Stomach smooth muscle (tissue), 2 donors: ENCODE measurements at regions not wholly inside any gene's neighbourhood (a gene's known extent, or its start where the extent isn't known, plus 50 kb on each side); places are given as distances from the start of the nearest gene placed in this dataset.
"Not testable (repeated sequence)": the region's sequence is repeated elsewhere in the genome, so short reads cannot be mapped to it uniquely, and the experiment has no call there.

Experiments
- H3K27ac ChIP-seq: one replicate; pipeline ENCODE4 v1.7.0; 2013; ENCODE audit warnings: mild to moderate bottlenecking, low read length, inconsistent platforms
- H3K27me3 ChIP-seq, 2 donors: one replicate each; pipeline ENCODE4 v1.7.0; 2013; ENCODE audit warnings: low read length in 2 of 2; ENCODE audit not compliant: insufficient read depth in 2 of 2, control insufficient read depth in 1 of 2
- H3K36me3 ChIP-seq, 2 donors: one replicate each; pipeline ENCODE4 v1.7.0; 2013; ENCODE audit warnings: low read length in 2 of 2; ENCODE audit not compliant: control insufficient read depth in 2 of 2, insufficient read depth in 2 of 2
- H3K4me1 ChIP-seq: one replicate; pipeline ENCODE4 v1.7.0; 2013; ENCODE audit warnings: low read length; ENCODE audit not compliant: control insufficient read depth, insufficient read depth
- H3K4me3 ChIP-seq, 2 donors: one replicate each; pipeline ENCODE4 v1.7.0; 2013; ENCODE audit warnings: low read length in 2 of 2
- H3K9ac ChIP-seq, 2 donors: one replicate each; pipeline ENCODE4 v1.7.0; 2013; ENCODE audit warnings: low read length in 2 of 2, mild to moderate bottlenecking in 1 of 2
- H3K9me3 ChIP-seq, 2 donors: one replicate each; pipeline ENCODE4 v1.7.0; 2013; ENCODE audit warnings: low read length in 2 of 2; ENCODE audit not compliant: control insufficient read depth in 2 of 2
- donor health status: healthy.
- donor health status: Pancreatic carcinoma.

DNA sequence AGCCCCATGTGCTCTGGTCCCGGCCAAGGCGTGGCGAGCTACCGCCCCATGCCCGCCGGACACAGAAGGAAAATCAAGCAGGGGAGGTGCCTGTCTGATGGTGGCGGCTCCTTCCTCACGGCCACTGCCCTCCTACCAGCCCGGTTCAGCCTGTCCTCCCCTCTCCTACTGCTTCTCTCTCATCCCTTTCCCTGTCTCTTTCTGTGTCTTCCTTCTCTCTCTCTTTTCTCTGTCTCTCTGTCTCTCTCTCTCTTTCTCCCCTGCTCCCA is 279.1 kb downstream of the ASMT start:
- H3K4me1 ChIP-seq, result no peaks in the 10 kb centered on the region
- no peaks in the 10 kb centered on the region for H3K36me3 ChIP-seq
- H3K4me3 ChIP-seq, result no peak overlapping the region
- no peaks in the 10 kb centered on the region for H3K27me3 ChIP-seq
- no peak overlapping the region for H3K9ac ChIP-seq
- no peak overlapping the region for H3K27ac ChIP-seq
- H3K9me3 ChIP-seq, result no peaks in the 10 kb centered on the region

DNA sequence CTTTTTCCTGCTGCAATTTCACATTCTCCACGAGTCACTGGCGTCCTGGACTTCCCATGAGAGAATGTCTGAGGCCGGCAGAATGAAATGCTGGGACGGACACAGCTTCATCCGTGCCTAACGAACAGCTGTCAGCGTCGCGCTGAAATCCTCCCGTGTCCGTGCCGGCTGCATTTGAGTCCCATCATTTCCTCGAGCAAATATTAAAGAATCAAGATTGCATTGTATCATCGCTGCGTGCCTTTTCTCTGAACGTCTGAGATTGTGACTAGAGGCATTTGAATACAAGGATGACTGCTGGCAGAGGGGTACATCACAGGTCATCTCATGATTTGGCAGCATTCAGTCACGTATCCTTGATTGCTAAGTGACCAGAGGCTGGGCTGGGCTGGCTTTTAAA is 279.9 kb downstream of the ASMT start:
- no peak overlapping the region for H3K27ac ChIP-seq
- no peak overlapping the region for H3K9ac ChIP-seq
- peaks cover 0 to 2% of the 10 kb centered on the region in 2 donors for H3K27me3 ChIP-seq

DNA sequence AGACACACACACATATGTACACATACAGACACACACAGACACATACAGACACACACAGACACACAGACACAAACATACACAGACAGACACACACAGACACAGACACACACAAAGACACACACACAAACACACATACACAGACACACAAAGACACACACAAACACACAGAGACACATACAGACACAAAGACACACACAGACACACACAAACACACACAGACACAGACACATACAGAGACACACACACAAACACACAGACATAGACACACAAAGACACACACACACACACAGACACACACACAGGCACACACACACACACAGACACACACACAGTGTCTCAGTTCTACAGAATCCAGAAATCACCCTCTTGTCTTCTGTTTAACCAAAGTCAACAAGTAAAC is 280.7 kb downstream of the ASMT start:
- Histone ChIP-seq H3K27me3 (peaks cover 0 to 2% of the 10 kb centered on the region in 2 donors), H3K4me3 (no peak overlapping the region), H3K36me3 (no peaks in the 10 kb centered on the region), H3K9ac (no peak overlapping the region), H3K9me3 (no peaks in the 10 kb centered on the region), H3K4me1 (no peaks in the 10 kb centered on the region), H3K27ac (no peak overlapping the region)

More for the DNA sequence above, 279.9 kb downstream of the ASMT start:
- Histone ChIP-seq H3K9me3 (no peaks in the 10 kb centered on the region), H3K4me1 (no peaks in the 10 kb centered on the region), H3K4me3 (no peak overlapping the region), H3K36me3 (no peaks in the 10 kb centered on the region)

DNA sequence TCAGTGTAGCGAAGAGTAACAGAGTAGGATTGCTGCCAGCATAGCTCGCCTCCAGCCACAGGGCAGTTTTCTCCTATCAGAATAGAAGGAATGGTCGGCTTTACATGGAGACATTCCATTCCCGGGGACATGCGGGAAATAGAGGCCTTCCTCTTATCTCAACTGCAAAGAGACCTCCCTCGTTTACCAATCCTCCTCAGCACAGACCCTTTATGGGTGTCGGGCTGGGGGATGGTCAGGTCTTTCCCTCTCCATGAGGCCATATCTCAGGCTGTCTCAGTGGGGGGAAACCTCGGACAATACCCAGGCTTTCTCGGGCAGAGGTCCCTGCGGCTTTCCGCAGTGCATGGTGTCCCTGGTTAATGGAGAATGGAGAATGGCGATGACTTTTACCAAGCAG is 285.0 kb downstream of the ASMT start:
- no peaks in the 10 kb centered on the region for H3K36me3 ChIP-seq
- H3K4me1 ChIP-seq, result no peaks in the 10 kb centered on the region
- H3K9me3 ChIP-seq, result peaks cover 8 to 9% of the 10 kb centered on the region in 2 donors
- no peak overlapping the region for H3K4me3 ChIP-seq
- H3K27ac ChIP-seq, result no peak overlapping the region
- peaks cover 0 to 2% of the 10 kb centered on the region in 2 donors for H3K27me3 ChIP-seq
- H3K9ac ChIP-seq, result no peak overlapping the region

DNA sequence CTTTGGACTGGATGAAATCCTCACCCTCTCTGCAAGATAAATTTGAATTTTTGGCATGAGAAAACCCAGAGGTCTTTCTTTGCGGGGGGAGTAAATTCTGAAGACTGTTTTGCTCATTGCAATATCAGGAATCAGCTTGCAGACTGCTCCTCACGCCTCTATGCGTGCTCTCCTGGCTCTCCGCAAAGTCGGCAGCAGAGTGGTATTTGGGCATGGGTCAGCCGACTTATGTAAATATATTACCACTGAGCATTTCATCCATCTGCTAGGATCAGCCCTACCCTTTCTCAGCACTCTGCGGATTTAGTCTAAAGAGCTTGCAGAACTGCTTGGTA is 288.0 kb downstream of the ASMT start:
- Histone ChIP-seq H3K9me3 (peaks cover 9 to 11% of the 10 kb centered on the region in 2 donors), H3K4me1 (no peaks in the 10 kb centered on the region), H3K9ac (no peak overlapping the region), H3K4me3 (no peak overlapping the region), H3K36me3 (no peaks in the 10 kb centered on the region), H3K27ac (no peak overlapping the region), H3K27me3 (peaks cover 0 to 2% of the 10 kb centered on the region in 2 donors)

DNA sequence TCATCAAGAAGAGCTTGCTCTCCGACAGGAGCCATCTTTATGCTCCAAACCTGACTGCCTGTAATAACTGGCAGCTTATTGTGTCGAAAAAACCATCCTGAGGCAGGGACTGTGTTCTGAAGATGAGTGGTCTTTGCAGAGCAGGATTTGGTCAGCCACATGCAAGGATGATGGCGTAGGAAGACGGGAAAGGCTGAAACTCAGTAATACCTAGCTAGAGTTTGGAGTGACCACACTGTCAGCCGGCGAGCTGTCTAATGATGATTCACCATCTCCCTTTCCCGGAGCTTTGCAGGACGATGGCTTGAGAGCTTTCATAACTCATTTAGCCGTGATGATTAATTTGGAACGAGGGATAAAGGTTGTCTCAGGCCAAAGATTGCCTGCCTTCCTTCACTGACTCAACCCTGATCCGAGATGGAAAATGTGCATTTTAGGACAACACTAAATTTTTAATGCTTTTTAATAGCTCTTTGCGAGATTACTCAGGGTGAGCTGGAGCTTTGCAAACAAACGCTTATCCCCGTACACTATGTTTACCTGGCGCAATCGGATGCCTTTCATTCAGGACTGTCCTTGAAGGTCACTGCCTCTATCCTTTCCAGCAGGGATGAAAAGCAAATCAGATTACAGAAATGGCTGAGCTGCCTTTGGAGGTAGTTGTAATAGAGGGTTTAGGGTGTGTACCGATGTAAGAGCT is 288.5 kb downstream of the ASMT start:
- peaks cover 0 to 2% of the 10 kb centered on the region in 2 donors for H3K27me3 ChIP-seq
- no peak overlapping the region for H3K9ac ChIP-seq
- no peak overlapping the region for H3K4me3 ChIP-seq
- no peak overlapping the region for H3K27ac ChIP-seq
- H3K9me3 ChIP-seq, result peaks cover 9 to 11% of the 10 kb centered on the region in 2 donors
- H3K4me1 ChIP-seq, result no peaks in the 10 kb centered on the region
- H3K36me3 ChIP-seq, result no peaks in the 10 kb centered on the region

DNA sequence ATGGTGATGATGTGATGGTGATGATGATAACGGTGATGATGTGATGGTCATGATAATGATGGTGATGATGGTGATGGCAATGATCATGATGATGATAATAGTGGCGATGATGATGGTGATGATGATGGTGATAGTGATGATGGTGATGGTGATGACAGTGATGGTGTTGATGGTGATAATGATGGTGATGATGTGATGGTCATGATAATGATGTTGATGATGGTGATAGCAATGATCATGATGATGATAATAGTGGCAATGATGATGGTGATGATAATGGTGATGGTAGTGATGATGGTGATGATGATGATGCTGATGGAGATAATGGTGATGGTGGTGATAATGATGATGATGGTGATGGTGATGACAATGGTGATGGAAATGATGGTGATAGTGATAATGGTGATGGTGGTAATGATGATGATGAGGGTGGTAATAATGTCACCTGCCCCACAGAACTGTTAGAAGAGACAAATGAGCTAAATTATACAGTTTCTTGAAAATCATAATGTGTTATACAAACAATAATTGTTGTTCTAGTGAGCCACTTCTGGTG is 289.9 kb downstream of the ASMT start:
- Histone ChIP-seq H3K27me3 (no peaks in the 10 kb centered on the region), H3K9me3 (peaks cover 9 to 11% of the 10 kb centered on the region in 2 donors), H3K4me1 (no peaks in the 10 kb centered on the region), H3K9ac (no peak overlapping the region), H3K27ac (no peak overlapping the region), H3K4me3 (no peak overlapping the region), H3K36me3 (no peaks in the 10 kb centered on the region)

- Histone ChIP-seq H3K27ac (no peak overlapping the region), H3K4me1 (no peaks in the 10 kb centered on the region), H3K36me3 (no peaks in the 10 kb centered on the region), H3K27me3 (no peaks in the 10 kb centered on the region), H3K4me3 (no peak overlapping the region), H3K9me3 (peaks cover 9 to 11% of the 10 kb centered on the region in 2 donors), H3K9ac (no peak overlapping the region)
Observed at GRCh38 chrX:1906028-1906427, 291.2 kb downstream of the ASMT start.

DNA sequence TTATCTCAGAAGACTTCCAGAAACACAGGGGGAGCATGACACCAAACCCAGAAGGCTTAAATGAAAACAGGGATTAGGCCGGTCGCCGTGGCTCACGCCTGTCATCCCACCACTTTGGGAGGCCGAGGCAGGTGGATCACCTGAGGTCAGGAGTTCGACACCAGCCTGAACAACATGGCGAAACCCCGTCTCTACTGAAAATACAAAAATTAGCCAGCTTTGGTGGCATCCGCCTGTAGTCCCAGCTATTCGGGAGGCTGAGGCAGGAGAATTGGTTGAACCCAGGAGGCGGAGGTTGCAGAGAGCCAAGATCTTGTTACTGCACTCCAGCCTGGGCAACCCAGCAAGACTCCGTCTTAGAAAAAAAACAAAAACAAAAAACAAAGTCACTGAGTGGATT is 294.1 kb downstream of the ASMT start:
- H3K4me3 ChIP-seq, H3K27ac ChIP-seq, H3K4me1 ChIP-seq, H3K27me3 ChIP-seq, H3K9ac ChIP-seq, H3K9me3 ChIP-seq, H3K36me3 ChIP-seq: not testable (repeated sequence)

- no peaks in the 10 kb centered on the region for H3K36me3 ChIP-seq
- H3K9ac ChIP-seq, result no peak overlapping the region
- no peak overlapping the region for H3K27ac ChIP-seq
- peaks cover 0 to 3% of the 10 kb centered on the region in 2 donors for H3K9me3 ChIP-seq
- no peak overlapping the region for H3K4me3 ChIP-seq
- H3K4me1 ChIP-seq, result no peaks in the 10 kb centered on the region
- H3K27me3 ChIP-seq, result no peaks in the 10 kb centered on the region
Observed at GRCh38 chrX:1909419-1910206, 294.8 kb downstream of the ASMT start.

DNA sequence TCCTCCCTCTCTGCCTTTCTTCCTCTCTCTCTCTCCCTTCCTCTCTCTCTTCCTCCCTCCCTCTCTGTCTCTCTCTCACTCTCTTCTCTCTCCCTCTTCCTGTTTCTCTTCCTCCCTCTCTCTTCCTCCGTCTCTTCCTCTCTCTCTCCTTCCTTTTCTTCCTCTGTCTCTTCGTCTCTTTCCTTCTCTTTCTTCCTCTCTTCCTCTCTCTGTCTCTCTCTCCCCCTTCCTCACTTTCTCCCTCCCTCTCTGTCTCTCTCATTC is 295.3 kb downstream of the ASMT start:
- peaks cover 0 to 3% of the 10 kb centered on the region in 2 donors for H3K9me3 ChIP-seq
- H3K4me3 ChIP-seq, result no peak overlapping the region
- H3K9ac ChIP-seq, result no peak overlapping the region
- H3K36me3 ChIP-seq, result no peaks in the 10 kb centered on the region
- no peaks in the 10 kb centered on the region for H3K4me1 ChIP-seq
- no peaks in the 10 kb centered on the region for H3K27me3 ChIP-seq
- H3K27ac ChIP-seq, result no peak overlapping the region
